Adrenal gland (tissue), 5 donors: ENCODE measurements at regions not wholly inside any gene's neighbourhood (a gene's known extent, or its start where the extent isn't known, plus 50 kb on each side); places are given as distances from the start of the nearest gene placed in this dataset.

Experiments used
- CTCF ChIP-seq, 6 experiments: fragments of 450-650 bp in 4 of 6; fragments of 200-600 bp in 2 of 6; sonication (generic) in 1 of 6; IDR thresholded peaks; 1 replicate in 5 of 6; 2 replicates in 1 of 6; pipeline versions ENCODE4 v1.5.1 to v1.8.0; 2016 to 2021; ENCODE audit warnings: antibody characterized with exemption in 6 of 6, mild to moderate bottlenecking in 2 of 6, moderate library complexity in 1 of 6
- POLR2A ChIP-seq, 2 donors: fragments of 450-650 bp; IDR thresholded peaks; one replicate each; pipeline ENCODE4 v1.6.1; 2017; ENCODE audit warnings: antibody characterized with exemption in 2 of 2, mild to moderate bottlenecking in 2 of 2, moderate library complexity in 1 of 2
- donor health status: DM: no; HTN: no; CAD: no.

DNA sequence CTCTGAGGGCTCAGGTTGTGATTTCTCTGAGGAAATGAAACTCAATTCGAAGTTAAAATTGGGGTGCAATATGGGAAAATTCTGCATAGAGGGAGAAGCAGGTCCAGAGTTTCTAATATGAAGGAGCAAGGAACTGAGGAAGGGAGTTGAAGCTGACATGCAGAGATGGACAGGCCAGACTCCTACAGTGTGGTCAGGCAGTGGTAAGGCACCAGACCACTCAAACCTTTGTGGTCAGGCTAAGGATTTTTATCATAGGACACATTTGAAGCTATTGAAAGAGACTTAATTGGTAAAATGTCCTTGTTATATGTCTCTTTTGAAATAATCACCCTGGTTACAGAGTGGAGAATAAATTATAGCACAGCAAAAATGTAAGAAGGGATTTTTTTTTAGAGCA is 1074.8 kb upstream of the CDH2 start:
- TF ChIP-seq CTCF (IDR thresholded peaks at IDR 0.05), result no peak
- TF ChIP-seq POLR2A (IDR thresholded peaks at IDR 0.05), result no peak
